HAP-1 (cell line): ENCODE measurements at regions not wholly inside any gene's neighbourhood (a gene's known extent, or its start where the extent isn't known, plus 50 kb on each side); places are given as distances from the start of the nearest gene placed in this dataset.
"Not testable (repeated sequence)": the region's sequence is repeated elsewhere in the genome, so short reads cannot be mapped to it uniquely, and the experiment has no call there.

Source experiments
- DNase-seq, 2 experiments: peaks; one replicate each; pipeline ENCODE4 v3.0.0-alpha.2; 2016 to 2020; ENCODE audit warnings: low spot score in 2 of 2
- H3K27me3 ChIP-seq: fragments of 250-450 bp; sonication (Bioruptor Pico); 2 replicates; pipeline ENCODE4 v1.5.1; 2020; ENCODE audit warnings: low read depth, mild to moderate bottlenecking, moderate library complexity
- H3K36me3 ChIP-seq: fragments of 250-450 bp; sonication (Bioruptor Pico); replicated peaks from 2 replicates; pipeline ENCODE4 v1.5.1; 2020; ENCODE audit warnings: mild to moderate bottlenecking
- H3K4me1 ChIP-seq: fragments of 250-450 bp; sonication (Bioruptor Pico); 2 replicates; pipeline ENCODE4 v1.5.1; 2020; ENCODE audit warnings: mild to moderate bottlenecking
- H3K4me3 ChIP-seq: fragments of 250-450 bp; sonication (Bioruptor Pico); 2 replicates; pipeline ENCODE4 v1.5.1; 2020; ENCODE audit warnings: mild to moderate bottlenecking, moderate library complexity
- H3K9me3 ChIP-seq: fragments of 250-450 bp; sonication (Bioruptor Pico); 2 replicates; pipeline ENCODE4 v1.5.1; 2020; ENCODE audit warnings: mild to moderate bottlenecking, moderate library complexity
- in situ Hi-C: fragments of 300-500 bp; cut with MboI; formaldehyde crosslinking; loops from 3 replicates; pipeline ENCODE4 v1.14.3; 2020; ENCODE audit warnings: low sequenced_read_pairs, inconsistent platforms, mixed read lengths

- H3K4me1 ChIP-seq = peaks cover 36% of the 10 kb centered on the region
- H3K4me3 ChIP-seq = no peak overlapping the region
- H3K36me3 ChIP-seq = no peaks in the 10 kb centered on the region
- peak; percentile 72 to 99 for DNase-seq
- peaks cover 3% of the 10 kb centered on the region; the same call in 1 of the 2 replicates for H3K9me3 ChIP-seq
- H3K27me3 ChIP-seq = no peaks in the 10 kb centered on the region
- in situ Hi-C loops = no loop called here
These were observed 252.3 kb downstream of the IZUMO3 start for GRCh38 chr9:24293386-24293785.

DNA sequence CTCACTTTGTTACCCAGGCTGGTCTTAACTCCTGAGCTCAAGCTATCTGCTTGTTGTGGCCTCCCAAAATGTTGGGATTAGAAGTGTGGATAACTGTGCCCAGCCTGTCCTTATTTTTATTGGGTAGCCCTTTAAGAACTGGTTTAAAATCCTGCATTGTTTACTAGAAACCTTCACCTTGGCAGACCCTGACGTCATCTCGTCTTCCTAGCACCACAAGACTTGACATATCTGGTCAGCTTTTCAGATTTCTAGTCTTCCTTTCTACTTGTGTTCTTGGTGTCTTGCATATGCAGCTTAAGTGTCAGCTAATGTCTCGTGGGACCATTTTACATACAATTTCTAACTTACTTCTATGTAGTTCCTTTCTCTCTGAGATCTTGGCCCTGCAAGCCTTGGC is 258.9 kb downstream of the IZUMO3 start:
- H3K4me1 ChIP-seq = peaks cover 7% of the 10 kb centered on the region; the same call in 1 of the 2 replicates
- in situ Hi-C loops = no loop called here
- no peaks in the 10 kb centered on the region for H3K36me3 ChIP-seq
- no peaks in the 10 kb centered on the region for H3K27me3 ChIP-seq
- no peak overlapping the region for H3K4me3 ChIP-seq
- DNase-seq = no peak
- peaks cover 3% of the 10 kb centered on the region; the same call in 1 of the 2 replicates for H3K9me3 ChIP-seq

GRCh38 chr9:24258626-24259025 is 287.1 kb downstream of the IZUMO3 start:
- no peak overlapping the region for H3K4me3 ChIP-seq
- in situ Hi-C loops = no loop called here
- H3K9me3 ChIP-seq = no peaks in the 10 kb centered on the region
- no peaks in the 10 kb centered on the region for H3K36me3 ChIP-seq
- DNase-seq = no peak
- no peaks in the 10 kb centered on the region for H3K4me1 ChIP-seq
- H3K27me3 ChIP-seq = no peaks in the 10 kb centered on the region

DNA sequence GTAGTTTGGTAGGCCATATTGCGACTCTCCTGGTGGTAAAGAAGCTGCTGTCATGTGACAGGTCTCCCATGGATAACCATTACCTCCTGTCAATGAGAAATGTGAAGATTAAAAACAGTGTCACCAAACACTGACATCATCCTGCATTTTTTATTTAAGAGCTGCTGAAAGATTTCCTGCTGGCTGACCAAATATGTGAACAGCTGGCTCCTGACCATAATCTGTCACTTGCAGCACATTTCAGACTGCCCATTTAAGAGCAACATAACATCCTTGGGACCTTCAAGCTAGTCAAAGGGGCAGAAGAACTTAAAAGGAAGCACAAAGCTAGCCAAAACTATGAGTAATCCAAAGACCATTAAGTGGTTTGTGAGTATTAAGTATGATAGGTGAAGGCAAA is 288.0 kb downstream of the IZUMO3 start:
- no peak for DNase-seq
- Histone ChIP-seq H3K4me1 (no peaks in the 10 kb centered on the region), H3K27me3 (no peaks in the 10 kb centered on the region), H3K9me3 (no peaks in the 10 kb centered on the region), H3K36me3 (no peaks in the 10 kb centered on the region), H3K4me3 (no peak overlapping the region)
- in situ Hi-C loops = no loop called here

DNA sequence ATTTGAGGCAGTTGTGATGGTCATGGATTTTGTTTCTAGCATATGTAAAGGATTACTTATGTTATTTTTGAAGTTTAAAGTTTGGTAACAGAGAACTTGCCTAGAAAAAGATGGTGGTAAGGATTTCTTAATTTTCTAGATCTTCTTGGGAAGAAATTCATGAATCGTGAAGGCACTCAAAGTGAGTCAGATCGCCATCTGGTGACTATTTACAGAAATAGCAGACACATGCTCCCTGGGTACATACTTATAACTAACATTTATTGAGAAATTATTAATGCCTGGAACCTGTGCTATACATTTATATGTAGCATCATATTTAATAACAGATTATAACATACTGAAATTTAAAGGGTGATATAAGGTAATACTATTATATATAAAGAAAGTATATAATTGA is 299.7 kb downstream of the IZUMO3 start:
- in situ Hi-C loops = no loop called here
- H3K4me1 ChIP-seq = no peaks in the 10 kb centered on the region; the same call in 1 of the 2 replicates
- DNase-seq = peak; percentile 17 to 56

GRCh38 chr9:24242576-24242975 is 303.1 kb downstream of the IZUMO3 start:
- no peaks in the 10 kb centered on the region; the same call in 1 of the 2 replicates for H3K4me1 ChIP-seq
- no peaks in the 10 kb centered on the region for H3K36me3 ChIP-seq
- no peaks in the 10 kb centered on the region for H3K9me3 ChIP-seq
- H3K4me3 ChIP-seq = no peak overlapping the region
- no peak for DNase-seq
- in situ Hi-C loops = no loop called here
- H3K27me3 ChIP-seq = no peaks in the 10 kb centered on the region

More for the DNA sequence above, 299.7 kb downstream of the IZUMO3 start:
- Histone ChIP-seq H3K9me3 (no peaks in the 10 kb centered on the region), H3K4me3 (no peak overlapping the region), H3K36me3 (no peaks in the 10 kb centered on the region), H3K27me3 (no peaks in the 10 kb centered on the region)

DNA sequence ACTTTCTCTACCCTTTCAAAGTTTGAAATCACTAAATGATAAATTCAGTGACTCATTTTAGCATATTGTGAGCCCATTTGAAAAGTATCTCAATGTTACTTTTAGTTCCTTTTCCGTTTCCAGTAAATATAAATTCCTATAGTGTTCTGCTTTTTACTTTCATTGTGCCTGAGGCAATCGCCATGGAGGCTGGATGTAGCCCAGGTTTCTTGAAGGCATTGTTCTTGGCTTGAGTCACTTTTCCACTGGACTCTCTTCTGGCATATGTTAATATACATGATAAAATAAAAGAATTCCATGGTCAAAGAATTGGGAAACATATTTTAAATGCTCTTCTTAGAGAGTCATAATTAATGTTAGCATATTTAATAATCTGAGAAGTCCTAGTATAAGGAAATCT is 327.0 kb downstream of the IZUMO3 start:
- no peaks in the 10 kb centered on the region for H3K36me3 ChIP-seq
- H3K9me3 ChIP-seq = no peaks in the 10 kb centered on the region
- H3K27me3 ChIP-seq = no peaks in the 10 kb centered on the region
- H3K4me3 ChIP-seq = no peak overlapping the region
- in situ Hi-C loops = no loop called here
- H3K4me1 ChIP-seq = no peaks in the 10 kb centered on the region
- peak; percentile 21 to 30 for DNase-seq

DNA sequence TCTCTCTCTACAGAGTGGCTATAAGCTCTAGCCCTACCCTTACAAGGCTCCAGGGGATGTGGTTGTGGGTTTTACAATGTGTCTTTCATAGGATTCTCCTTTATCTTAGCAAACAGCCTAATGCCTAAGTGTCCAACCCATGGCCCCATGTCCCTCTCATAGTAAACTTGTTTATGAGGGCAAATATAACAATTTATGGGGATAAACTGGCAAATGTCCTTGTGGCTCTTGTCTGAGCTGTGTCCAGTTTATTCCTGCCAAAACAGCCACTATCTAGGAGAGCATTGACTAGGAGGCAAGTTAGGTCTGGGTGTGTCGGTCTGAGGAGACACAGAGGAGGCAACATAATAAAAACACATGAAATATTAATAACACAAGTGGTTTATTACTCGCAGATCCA is 335.1 kb downstream of the IZUMO3 start:
- Histone ChIP-seq H3K4me3 (no peak overlapping the region), H3K4me1 (no peaks in the 10 kb centered on the region), H3K27me3 (no peaks in the 10 kb centered on the region), H3K9me3 (no peaks in the 10 kb centered on the region), H3K36me3 (no peaks in the 10 kb centered on the region)
- no peak for DNase-seq
- in situ Hi-C loops = no loop called here

DNA sequence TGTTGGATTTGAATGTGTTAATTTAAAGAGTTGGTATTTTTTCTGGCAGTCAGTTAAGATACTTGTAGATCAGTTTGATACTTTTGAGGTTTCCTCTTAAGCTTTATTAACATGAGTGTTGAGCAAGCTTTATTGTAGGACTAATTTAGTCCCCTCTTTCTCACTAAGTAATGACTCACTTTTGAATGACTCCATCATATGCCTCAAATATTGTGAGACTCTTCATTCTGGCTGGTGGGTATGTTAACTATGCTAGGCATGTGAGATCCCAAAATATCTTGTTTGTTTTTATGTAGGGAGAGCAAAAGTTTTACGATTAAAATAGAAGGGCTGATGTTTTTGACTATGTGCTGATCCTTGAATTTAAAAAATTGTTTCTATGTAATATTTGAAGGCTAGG is 355.7 kb downstream of the IZUMO3 start:
- no peak for DNase-seq
- Histone ChIP-seq H3K36me3 (no peaks in the 10 kb centered on the region), H3K27me3 (no peaks in the 10 kb centered on the region), H3K4me3 (no peak overlapping the region), H3K9me3 (no peaks in the 10 kb centered on the region), H3K4me1 (no peaks in the 10 kb centered on the region)
- in situ Hi-C loops = no loop called here

- H3K9me3 ChIP-seq, H3K4me1 ChIP-seq, in situ Hi-C loops, H3K27me3 ChIP-seq, DNase-seq, H3K36me3 ChIP-seq, H3K4me3 ChIP-seq: not testable (repeated sequence)
These were observed 354.5 kb upstream of the ELAVL2 start for GRCh38 chr9:24180572-24180971.

GRCh38 chr9:24144796-24145195 is 318.8 kb upstream of the ELAVL2 start:
- in situ Hi-C loops = no loop called here
- H3K9me3 ChIP-seq = no peaks in the 10 kb centered on the region
- H3K27me3 ChIP-seq = no peaks in the 10 kb centered on the region
- H3K4me1 ChIP-seq = no peaks in the 10 kb centered on the region
- DNase-seq = no peak
- no peaks in the 10 kb centered on the region for H3K36me3 ChIP-seq
- no peak overlapping the region for H3K4me3 ChIP-seq

- H3K36me3 ChIP-seq, H3K4me1 ChIP-seq, H3K27me3 ChIP-seq, DNase-seq, H3K4me3 ChIP-seq, in situ Hi-C loops, H3K9me3 ChIP-seq: not testable (repeated sequence)
These were observed 309.0 kb upstream of the ELAVL2 start for GRCh38 chr9:24135072-24135471.

- no peak for DNase-seq
- no peaks in the 10 kb centered on the region for H3K36me3 ChIP-seq
- no peaks in the 10 kb centered on the region for H3K4me1 ChIP-seq
- no peaks in the 10 kb centered on the region for H3K27me3 ChIP-seq
- H3K9me3 ChIP-seq = no peaks in the 10 kb centered on the region
- H3K4me3 ChIP-seq = no peak overlapping the region
- in situ Hi-C loops = no loop called here
These were observed 306.2 kb upstream of the ELAVL2 start for GRCh38 chr9:24132244-24132643.

- H3K4me3 ChIP-seq = no peak overlapping the region
- in situ Hi-C loops = no loop called here
- H3K27me3 ChIP-seq = no peaks in the 10 kb centered on the region
- H3K4me1 ChIP-seq = no peaks in the 10 kb centered on the region
- no peaks in the 10 kb centered on the region for H3K36me3 ChIP-seq
- no peak for DNase-seq
- no peaks in the 10 kb centered on the region for H3K9me3 ChIP-seq
These were observed 301.5 kb upstream of the ELAVL2 start for GRCh38 chr9:24127519-24127918.

DNA sequence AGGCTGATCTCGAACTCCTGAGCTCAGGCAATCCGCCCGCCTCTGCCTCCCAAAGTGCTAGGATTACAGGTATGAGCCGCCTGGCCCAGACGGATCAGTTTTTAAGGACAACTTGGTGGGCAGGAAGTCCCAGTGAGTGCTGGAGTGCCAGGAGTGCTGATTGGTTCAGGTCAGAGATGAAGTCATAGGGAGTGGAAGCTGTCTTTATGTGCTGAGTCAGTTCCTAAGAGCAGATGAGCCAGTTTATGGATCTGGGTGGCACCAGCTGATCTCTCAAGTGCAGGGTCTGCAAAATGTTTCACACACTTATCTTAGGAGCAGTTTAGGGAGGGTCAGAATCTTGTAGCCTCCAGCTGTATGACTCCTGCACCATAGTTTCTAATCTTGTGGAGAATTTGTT is 292.1 kb upstream of the ELAVL2 start:
- DNase-seq = no peak
- no peaks in the 10 kb centered on the region for H3K4me1 ChIP-seq

More for the DNA sequence above, 292.1 kb upstream of the ELAVL2 start:
- H3K27me3 ChIP-seq = no peaks in the 10 kb centered on the region
- in situ Hi-C loops = no loop called here
- no peaks in the 10 kb centered on the region for H3K36me3 ChIP-seq
- no peak overlapping the region for H3K4me3 ChIP-seq
- no peaks in the 10 kb centered on the region for H3K9me3 ChIP-seq
